Midbrain (tissue), 1 donor: ENCODE measurements at regions not wholly inside any gene's neighbourhood (a gene's known extent, or its start where the extent isn't known, plus 50 kb on each side); places are given as distances from the start of the nearest gene placed in this dataset.

Experiments
- DNase-seq: peaks from one replicate; lab custom pipeline; 2025; lab: John Stamatoyannopoulos, UW

DNA sequence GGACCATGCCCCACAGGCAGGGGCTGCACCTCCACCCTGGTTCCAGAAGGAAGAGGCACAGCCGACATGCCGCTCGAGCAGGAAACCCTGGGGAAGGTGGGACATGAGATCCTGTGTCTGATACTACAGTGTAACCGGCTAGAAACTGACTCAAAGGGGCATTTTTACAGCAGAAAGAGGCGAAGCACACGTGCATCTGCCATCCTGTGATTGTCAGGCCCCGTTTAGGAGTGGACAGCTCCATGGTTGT, 62.7 kb downstream of the SIK1 start:
- DNase-seq: no peak

DNA sequence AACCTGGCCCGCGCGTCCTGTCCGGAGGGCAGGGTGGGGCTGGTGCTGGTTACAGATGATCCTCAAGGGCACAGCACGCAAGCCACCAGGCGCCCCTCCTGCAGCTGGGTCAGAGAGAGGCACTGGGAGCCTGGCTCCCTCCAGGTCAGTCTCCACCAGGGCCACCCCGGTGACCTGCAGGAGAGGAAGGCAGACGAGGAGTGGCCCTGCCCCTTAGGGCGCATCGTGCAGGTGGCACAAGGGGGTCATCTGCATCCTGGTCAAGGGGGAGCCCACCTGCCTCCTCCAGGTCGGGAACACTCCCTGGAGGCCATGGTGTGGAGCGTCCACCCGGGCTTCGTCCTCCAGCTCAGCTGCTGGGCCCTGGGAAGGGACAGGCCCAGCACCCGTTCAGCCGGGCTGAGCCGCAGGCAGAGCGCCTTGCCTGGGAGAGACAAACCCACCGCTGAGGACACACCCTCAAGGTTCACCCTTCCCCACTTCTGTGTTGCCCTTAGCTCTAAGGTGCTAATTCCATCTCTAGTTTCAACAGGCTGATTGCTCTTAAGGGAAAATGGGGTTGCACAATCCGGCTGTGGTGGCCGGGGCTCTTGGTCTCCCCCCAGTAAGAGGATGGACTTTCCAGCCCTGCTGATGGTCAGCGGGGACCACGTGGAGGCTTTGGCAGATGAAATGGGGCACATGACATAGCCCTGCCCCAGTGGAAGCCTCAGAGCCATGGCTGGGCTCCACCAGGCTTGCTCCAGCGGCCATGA, 63.2 kb downstream of the SIK1 start:
- no peak for DNase-seq

DNA sequence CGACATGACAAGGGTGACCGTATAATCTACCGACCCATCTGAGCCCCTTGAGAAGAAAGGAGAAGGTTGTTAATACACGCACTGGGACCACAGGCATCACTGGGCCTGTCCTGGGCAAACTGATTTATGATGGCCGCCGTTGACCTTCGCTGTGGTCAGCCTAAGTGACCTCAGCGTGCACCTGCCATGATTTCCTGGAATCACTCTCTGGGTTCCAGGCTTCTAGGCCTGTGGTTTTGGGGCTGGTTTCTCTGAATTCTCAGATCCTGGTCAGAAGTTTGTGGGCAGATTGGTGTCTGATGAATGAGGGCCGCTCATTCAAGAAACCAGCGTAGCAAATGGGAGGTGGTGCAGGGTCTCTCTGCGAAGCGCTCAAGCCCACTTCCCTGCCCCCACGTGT, 64.0 kb downstream of the SIK1 start:
- DNase-seq: no peak

DNA sequence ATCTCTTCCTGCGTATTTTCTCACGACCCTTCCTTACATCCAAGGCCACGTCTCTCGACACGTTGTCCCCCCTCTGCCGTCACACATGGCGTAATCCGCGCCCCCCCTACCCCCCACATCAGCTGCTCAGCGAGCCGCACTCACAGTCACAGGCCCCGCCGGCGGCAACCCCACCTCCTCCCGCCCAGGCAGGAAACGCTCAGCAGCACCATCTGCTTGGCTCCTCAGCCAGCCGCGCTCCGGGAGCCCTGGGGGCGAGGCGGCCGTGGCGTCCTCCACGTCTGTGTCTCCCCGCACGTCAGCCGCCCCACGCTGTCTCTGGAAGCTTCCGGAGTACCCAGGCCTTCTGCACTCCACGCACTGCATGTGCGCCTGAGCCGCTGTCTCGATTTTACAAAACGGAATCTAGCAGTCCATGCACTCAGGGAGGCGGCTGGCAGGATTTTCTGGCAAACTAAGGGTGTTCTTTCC, 64.6 kb downstream of the SIK1 start:
- DNase-seq: no peak

- DNase-seq: no peak
Measured at GRCh38 chr21:43361493-43362296, 65.2 kb downstream of the SIK1 start.

DNA sequence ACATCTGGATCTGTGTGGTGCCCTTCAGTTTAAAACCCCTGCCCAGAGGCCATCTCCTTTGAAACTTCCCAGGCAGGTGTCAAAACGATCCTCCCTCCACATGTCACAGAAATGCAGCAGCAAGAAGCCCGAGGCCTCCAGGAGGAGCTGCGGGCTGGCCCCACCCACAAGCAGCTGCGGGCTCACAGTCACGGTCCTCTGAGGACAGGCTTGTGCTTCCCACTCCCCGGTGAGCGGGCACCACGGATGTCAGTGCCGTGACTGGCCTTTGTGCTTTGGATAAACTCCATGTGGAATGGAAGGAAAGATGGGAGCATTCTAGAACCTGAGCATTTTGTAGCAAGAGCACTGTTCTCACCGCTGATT, 65.8 kb downstream of the SIK1 start:
- no peak for DNase-seq

DNA sequence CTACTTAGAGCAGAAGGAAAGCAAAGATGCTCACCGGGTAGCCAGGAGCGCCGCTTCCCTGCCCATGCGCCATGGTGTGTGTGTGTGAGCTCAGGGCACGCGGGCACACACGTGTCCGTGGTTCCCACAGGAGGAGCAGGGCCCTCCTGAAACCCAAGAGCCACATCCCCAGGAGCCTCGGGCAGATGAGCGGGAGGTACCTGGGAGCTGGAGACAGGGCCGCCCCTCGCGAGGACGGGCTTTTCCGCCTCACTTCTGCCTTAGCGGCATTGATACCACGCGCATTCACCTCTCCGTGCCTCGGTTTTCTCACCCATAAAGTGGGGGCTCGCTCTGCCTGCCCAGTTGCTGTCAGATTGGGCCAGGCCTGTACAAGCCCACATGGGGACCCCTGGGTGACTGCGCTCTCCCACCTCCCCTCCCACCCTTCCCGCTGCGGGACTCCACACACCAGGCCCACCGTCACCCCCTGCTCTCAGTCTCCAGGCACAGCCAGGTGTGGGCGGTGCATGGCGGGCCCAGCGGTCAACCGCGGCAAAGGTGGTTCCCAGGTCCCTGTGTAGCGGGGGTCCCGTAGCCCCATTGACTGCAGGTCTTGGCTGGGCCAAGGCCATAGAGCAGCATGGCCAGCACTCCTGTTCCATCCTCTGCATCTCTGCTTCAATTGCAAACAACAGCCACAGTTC, 66.3 kb downstream of the SIK1 start:
- no peak for DNase-seq

GRCh38 chr21:43358940-43359822, 67.8 kb downstream of the SIK1 start:
- DNase-seq: no peak

GRCh38 chr21:43357715-43358430, 69.1 kb downstream of the SIK1 start:
- DNase-seq: no peak

GRCh38 chr21:43355925-43356289, 71.0 kb downstream of the SIK1 start:
- no peak for DNase-seq

GRCh38 chr21:43355266-43355924, 71.5 kb downstream of the SIK1 start:
- no peak for DNase-seq

DNA sequence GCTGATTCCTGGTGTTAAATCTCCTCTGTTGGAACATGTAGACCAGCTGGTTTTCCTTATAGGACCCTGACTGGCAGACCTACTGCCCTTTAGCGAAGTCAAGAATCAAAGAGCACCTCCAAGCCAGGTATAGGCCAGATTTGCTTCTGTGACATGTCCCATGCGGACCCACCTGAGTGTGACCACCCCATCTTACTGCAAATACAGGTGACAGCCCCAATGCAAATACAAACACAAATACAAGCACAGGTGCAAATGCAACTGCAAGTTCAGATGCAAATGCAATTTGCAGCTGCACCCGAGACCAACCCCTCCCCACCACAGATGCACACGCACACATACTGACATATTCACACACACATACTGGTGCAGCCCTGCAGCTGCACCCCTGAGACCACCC, 72.3 kb downstream of the SIK1 start:
- DNase-seq: no peak

GRCh38 chr21:43354026-43354420, 72.9 kb downstream of the SIK1 start:
- DNase-seq: no peak

DNA sequence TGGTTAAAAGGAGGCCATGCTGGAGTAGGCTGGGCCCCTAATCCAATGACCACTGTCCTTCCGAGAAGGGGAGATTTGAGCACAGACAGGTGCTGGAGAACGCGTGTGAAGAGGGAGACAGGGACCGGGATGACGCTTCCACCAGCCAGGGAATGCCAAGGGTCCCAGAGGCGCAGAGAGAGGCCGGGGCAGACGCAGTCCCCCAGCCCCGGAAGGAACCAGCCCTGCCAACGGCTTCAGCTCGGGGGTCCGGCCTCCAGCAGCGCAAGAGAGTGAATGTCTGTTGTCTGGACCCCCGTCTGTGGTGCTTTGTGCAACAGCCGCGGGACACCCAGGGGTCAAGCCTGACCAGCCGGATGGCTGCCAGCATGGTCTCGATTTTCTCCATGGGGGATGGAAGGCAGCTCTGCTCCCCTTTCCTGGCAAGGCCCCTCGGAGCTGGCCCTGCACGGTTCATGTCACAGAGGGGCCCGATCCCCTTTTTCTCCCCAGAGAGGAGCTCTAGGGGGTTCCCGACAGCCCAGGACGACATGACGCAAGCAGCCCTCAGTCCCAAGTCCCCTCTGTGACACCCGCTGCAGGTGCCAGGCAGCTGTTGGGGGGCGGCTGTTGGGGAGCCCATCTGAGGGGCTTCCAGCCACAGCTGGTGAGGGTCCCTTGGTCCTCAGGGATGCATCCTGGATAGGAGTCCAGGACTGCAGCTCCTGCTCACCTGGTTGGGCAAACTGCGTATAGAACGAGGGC, 73.5 kb downstream of the SIK1 start:
- DNase-seq: no peak

GRCh38 chr21:43352568-43353281, 74.2 kb downstream of the SIK1 start:
- DNase-seq: no peak

DNA sequence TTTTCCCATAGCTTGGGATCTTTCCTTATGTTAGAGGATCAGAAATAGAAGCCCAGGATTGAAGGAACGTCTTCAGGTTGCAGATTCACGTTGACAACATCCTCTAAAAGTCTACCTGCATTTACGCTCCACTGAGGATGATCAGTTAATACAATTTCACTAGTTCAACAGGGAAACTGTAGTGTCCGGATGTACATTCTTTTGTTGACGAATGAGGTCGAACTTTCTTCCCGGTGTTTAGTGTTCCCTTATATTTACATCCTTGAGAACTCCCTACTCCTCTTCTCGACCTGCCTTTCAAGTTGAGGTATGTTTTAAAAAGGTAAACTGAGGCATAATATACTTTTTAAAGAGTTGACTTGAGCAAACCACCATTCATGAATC, 74.8 kb downstream of the SIK1 start:
- no peak for DNase-seq

DNA sequence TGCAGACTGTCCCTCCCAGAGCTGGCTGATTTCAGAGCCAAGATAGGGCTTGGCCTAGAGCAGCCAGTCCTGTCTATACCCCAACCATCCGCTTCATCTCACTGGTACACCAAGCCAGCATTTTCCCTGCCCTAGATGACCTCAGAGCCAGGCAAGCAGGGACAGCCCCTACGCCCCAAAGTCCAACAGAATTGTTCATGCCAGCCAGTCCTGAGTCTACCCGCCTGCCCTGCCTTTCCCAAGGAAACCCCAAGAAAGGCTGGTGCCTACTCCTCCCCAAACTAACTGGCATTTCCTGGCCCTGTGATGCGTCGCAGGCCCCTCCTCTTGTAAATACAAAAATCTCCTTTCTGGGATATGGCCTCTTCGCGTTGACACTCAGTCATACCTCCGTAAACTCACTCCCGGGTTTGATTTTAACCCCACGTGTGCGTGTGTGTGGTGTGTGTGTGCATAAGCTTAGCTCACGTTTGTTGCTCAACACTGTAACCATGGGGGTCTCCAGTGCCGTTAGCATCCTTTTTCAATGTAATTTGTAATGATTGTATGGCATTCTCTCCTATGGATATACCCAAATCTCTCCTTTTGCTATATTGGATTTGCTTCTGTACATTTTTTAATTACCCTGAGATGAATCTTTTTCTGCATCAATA, 75.3 kb downstream of the SIK1 start:
- DNase-seq: no peak

DNA sequence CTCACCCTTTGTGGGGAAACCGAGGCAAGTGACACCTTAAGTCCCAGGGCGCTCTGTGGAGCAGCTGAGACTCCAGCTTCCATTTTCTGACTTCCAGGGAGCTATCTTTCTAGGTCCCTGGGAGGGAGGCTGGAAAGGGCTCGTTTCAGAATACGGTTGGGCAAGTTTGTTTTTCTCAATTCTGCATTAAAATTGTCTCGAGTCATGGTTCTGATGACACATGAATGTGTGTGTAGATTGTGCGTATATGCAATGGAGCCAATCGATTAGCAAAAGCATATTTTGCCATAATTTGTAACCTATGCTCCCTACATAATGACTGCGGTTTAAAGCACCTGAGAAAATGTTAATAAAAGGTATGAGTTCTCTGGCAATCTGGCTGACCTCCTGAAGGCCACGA, 77.3 kb downstream of the SIK1 start:
- no peak for DNase-seq

DNA sequence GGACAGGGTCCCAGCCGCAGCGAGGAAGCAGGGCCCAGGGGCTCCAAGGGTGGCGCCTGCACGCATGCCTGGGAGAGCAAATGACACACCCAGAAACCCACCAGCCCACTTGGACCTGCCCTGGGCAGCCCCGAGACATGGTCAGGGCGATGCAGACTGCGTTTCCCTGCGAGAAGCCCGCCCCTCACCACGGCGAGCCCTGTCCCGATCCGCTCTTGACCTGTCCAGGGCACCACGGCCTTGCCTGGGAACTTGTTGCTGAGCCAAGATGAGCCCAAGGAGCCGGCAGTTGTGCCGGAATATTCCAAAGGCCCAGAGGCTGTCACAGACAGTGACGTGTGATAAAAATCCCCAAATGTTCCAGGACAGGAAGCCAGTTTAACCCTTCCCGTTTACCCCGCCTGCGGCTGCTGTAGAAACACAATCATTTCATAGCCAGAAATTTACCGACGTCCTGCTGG, 78.1 kb downstream of the SIK1 start:
- DNase-seq: no peak
